ENCODE measurements at regions not wholly inside any gene's neighbourhood (a gene's known extent, or its start where the extent isn't known, plus 50 kb on each side); places are given as distances from the start of the nearest gene placed in this dataset.

DNA sequence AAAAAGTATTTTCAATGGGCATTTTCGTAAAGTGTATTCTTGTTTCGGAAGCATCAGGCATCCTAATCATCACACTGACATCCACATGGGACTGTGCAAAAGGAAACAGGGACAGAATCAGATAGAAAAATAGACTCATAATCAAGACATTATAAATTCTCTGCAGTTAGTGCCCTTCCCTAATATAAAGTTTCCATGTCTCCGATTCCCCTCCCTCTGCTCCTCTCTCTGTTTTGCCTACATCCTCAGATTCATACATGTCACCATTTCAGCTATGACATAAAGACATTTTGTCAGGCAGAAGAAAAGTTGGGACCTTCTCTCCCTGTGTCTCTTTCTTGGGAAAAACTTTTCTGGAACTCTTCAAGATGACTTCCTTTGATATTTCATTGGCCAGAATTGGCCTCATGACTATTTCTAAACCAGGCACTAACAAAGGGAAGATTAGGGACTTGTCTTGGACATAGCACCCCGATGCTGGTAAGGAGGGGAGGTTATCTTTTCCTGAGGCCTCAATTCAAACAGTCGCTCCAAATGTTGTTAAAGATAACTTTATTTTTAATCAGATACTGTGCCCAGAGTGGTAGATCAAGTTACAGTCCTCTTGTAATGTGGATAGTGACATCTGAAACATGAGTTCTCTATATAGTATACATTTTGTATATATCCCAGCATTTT, 212.1 kb upstream of the BTG1 start:
- TF ChIP-seq SUZ12 (IDR thresholded peaks at IDR 0.05; ENCODE audit: extremely low read depth, insufficient read depth, insufficient read length) = no peak
- TF ChIP-seq ZNF274 (IDR thresholded peaks at IDR 0.05; ENCODE audit: low read depth, low read length) = no peak
- TF ChIP-seq YY1 (IDR thresholded peaks at IDR 0.05; ENCODE audit: insufficient read depth, insufficient read length) = no peak
